GM21576 (cell line): ENCODE measurements at regions not wholly inside any gene's neighbourhood (a gene's known extent, or its start where the extent isn't known, plus 50 kb on each side); places are given as distances from the start of the nearest gene placed in this dataset.
"Not testable (repeated sequence)": the region's sequence is repeated elsewhere in the genome, so short reads cannot be mapped to it uniquely, and the experiment has no call there.

Experiments used
- ATAC-seq: cut with Tn5 transposase; IDR thresholded peaks from one replicate; pipeline ENCODE4 v1.9.1; 2021; ENCODE audit warnings: mild to moderate bottlenecking, moderate library complexity; ENCODE audit not compliant: unreplicated experiment

GRCh38 chr13:21909331-21909730 is 238.5 kb downstream of the FGF9 start:
- no peak for ATAC-seq

- no peak for ATAC-seq
Observed at GRCh38 chr13:21910546-21910945, 239.7 kb downstream of the FGF9 start.

GRCh38 chr13:21911646-21912298 is 240.9 kb downstream of the FGF9 start:
- no peak for ATAC-seq

- ATAC-seq, result no peak
Observed at GRCh38 chr13:21913010-21913409, 242.1 kb downstream of the FGF9 start.

GRCh38 chr13:21917086-21918015 is 246.5 kb downstream of the FGF9 start:
- no peak for ATAC-seq

GRCh38 chr13:21920802-21921201 is 249.9 kb downstream of the FGF9 start:
- ATAC-seq, result not testable (repeated sequence)

- no peak for ATAC-seq
Observed at GRCh38 chr13:21924958-21925357, 254.1 kb downstream of the FGF9 start.

GRCh38 chr13:21925720-21926119 is 254.8 kb downstream of the FGF9 start:
- ATAC-seq, result no peak

- no peak for ATAC-seq
Observed at GRCh38 chr13:21929400-21929799, 258.5 kb downstream of the FGF9 start.

- no peak for ATAC-seq
Observed at GRCh38 chr13:21930536-21930935, 259.7 kb downstream of the FGF9 start.

- ATAC-seq, result no peak
Observed at GRCh38 chr13:21932578-21932977, 261.7 kb downstream of the FGF9 start.

- ATAC-seq, result no peak
Observed at GRCh38 chr13:21932996-21933395, 262.1 kb downstream of the FGF9 start.

GRCh38 chr13:21934284-21934683 is 263.4 kb downstream of the FGF9 start:
- no peak for ATAC-seq

GRCh38 chr13:21936674-21937073 is 265.8 kb downstream of the FGF9 start:
- no peak for ATAC-seq

GRCh38 chr13:21938168-21938567 is 267.3 kb downstream of the FGF9 start:
- ATAC-seq, result no peak

GRCh38 chr13:21938636-21939035 is 267.8 kb downstream of the FGF9 start:
- ATAC-seq, result no peak

- no peak for ATAC-seq
Observed at GRCh38 chr13:21942061-21942460, 271.2 kb downstream of the FGF9 start.

GRCh38 chr13:21944610-21945009 is 273.7 kb downstream of the FGF9 start:
- no peak for ATAC-seq

GRCh38 chr13:21945195-21945594 is 274.3 kb downstream of the FGF9 start:
- no peak for ATAC-seq

GRCh38 chr13:21946964-21947363 is 276.1 kb downstream of the FGF9 start:
- ATAC-seq, result no peak

GRCh38 chr13:21948769-21949474 is 278.0 kb downstream of the FGF9 start:
- ATAC-seq, result no peak
